ENCODE measurements at regions not wholly inside any gene's neighbourhood (a gene's known extent, or its start where the extent isn't known, plus 50 kb on each side); places are given as distances from the start of the nearest gene placed in this dataset.

DNA sequence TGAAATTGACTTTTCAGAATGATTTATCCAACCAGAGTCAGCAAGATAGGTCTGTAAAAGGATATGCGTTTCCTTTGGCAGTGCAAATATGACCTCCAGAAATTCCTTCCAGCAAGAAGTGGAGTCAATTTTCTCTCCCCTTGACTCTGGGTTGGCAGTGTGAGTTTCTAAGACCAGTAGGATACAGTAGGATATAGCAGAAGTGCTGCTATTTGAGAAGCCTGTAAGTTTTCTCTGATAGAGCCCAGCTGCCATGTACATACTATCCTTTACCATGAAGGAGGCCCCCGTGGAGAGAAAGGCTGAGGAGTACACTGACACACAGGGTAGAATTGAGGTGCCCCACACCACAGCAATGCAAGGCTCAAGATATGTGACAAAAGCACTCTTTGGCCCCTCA lies 409.1 kb upstream of the PDZRN3 start:
- no peak overlapping the region for H3K4me3 ChIP-seq
- no peak overlapping the region for H2AFZ ChIP-seq
- no peaks in the 10 kb centered on the region for H3K9me2 ChIP-seq (ENCODE audit: insufficient read depth)
- H3F3A ChIP-seq (ENCODE audit: insufficient read depth, low read depth): no peaks in the 10 kb centered on the region
- H3K79me2 ChIP-seq (ENCODE audit: low read depth): no peaks in the 10 kb centered on the region
- intact Hi-C loops (cut with micrococcal nuclease; ENCODE audit: unreplicated experiment): no loop called here
- no peaks in the 10 kb centered on the region for H3K9me3 ChIP-seq (ENCODE audit: insufficient read depth, low read depth)
- no peaks in the 10 kb centered on the region for H3K36me3 ChIP-seq (ENCODE audit: low read depth)
- H3K27me3 ChIP-seq (ENCODE audit: insufficient read depth, low read depth): no peaks in the 10 kb centered on the region
- TF ChIP-seq EZH2 (IDR thresholded peaks at IDR 0.05; ENCODE audit: low read depth): no peak
- TF ChIP-seq, protein P1, sequence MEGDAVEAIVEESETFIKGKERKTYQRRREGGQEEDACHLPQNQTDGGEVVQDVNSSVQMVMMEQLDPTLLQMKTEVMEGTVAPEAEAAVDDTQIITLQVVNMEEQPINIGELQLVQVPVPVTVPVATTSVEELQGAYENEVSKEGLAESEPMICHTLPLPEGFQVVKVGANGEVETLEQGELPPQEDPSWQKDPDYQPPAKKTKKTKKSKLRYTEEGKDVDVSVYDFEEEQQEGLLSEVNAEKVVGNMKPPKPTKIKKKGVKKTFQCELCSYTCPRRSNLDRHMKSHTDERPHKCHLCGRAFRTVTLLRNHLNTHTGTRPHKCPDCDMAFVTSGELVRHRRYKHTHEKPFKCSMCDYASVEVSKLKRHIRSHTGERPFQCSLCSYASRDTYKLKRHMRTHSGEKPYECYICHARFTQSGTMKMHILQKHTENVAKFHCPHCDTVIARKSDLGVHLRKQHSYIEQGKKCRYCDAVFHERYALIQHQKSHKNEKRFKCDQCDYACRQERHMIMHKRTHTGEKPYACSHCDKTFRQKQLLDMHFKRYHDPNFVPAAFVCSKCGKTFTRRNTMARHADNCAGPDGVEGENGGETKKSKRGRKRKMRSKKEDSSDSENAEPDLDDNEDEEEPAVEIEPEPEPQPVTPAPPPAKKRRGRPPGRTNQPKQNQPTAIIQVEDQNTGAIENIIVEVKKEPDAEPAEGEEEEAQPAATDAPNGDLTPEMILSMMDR (conservative IDR thresholded peaks at IDR 0.05): no peak
- ChIA-PET POLR2A (ENCODE audit: unreplicated experiment) (no interaction called here), CTCF (no interaction called here)
- no peak for DNase-seq
- H3K4me1 ChIP-seq (replicated peaks; ENCODE audit: insufficient read depth): no peaks in the 10 kb centered on the region
- H3K4me2 ChIP-seq: no peak overlapping the region
- no peak overlapping the region for H3K27ac ChIP-seq
- no TSS peak for BruUV-seq (replicated peaks)
- H4K20me1 ChIP-seq (ENCODE audit: insufficient read depth): no peaks in the 10 kb centered on the region

DNA sequence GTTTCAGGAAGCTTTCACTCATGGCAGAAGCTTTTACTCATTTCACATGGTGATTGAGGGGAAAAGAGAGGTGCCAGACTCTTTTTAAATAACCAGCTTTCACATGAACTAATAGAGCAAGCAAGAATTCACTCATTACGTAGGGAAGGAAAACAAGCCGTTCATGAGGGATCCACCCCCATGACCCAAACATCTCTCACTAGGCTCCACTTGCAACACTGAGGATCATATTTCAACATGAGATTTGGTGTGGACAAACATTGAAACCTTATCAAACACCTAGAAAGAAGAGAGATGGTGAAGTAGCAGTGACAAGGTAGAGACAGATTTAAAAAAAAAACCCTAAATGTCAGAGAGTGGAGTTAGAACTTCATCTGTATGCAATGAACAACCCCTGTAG lies 408.6 kb upstream of the PDZRN3 start:
- no peak overlapping the region for H3K4me2 ChIP-seq
- no peaks in the 10 kb centered on the region for H3K4me1 ChIP-seq (replicated peaks; ENCODE audit: insufficient read depth)
- no peaks in the 10 kb centered on the region for H3F3A ChIP-seq (ENCODE audit: insufficient read depth, low read depth)
- H3K9me2 ChIP-seq (ENCODE audit: insufficient read depth): no peaks in the 10 kb centered on the region
- TF ChIP-seq, protein P1 (conservative IDR thresholded peaks at IDR 0.05): no peak
- TF ChIP-seq EZH2 (IDR thresholded peaks at IDR 0.05; ENCODE audit: low read depth): no peak
- H3K79me2 ChIP-seq (ENCODE audit: low read depth): no peaks in the 10 kb centered on the region
- ChIA-PET POLR2A (ENCODE audit: unreplicated experiment) (no interaction called here), CTCF (no interaction called here)
- no peaks in the 10 kb centered on the region for H3K36me3 ChIP-seq (ENCODE audit: low read depth)
- no peak for DNase-seq
- no TSS peak for BruUV-seq (replicated peaks)
- no peaks in the 10 kb centered on the region for H3K27me3 ChIP-seq (ENCODE audit: insufficient read depth, low read depth)
- H3K4me3 ChIP-seq: no peak overlapping the region
- intact Hi-C loops (cut with micrococcal nuclease; ENCODE audit: unreplicated experiment): no loop called here
- no peaks in the 10 kb centered on the region for H3K9me3 ChIP-seq (ENCODE audit: insufficient read depth, low read depth)
- H4K20me1 ChIP-seq (ENCODE audit: insufficient read depth): no peaks in the 10 kb centered on the region
- no peak overlapping the region for H2AFZ ChIP-seq
- H3K27ac ChIP-seq: no peak overlapping the region

DNA sequence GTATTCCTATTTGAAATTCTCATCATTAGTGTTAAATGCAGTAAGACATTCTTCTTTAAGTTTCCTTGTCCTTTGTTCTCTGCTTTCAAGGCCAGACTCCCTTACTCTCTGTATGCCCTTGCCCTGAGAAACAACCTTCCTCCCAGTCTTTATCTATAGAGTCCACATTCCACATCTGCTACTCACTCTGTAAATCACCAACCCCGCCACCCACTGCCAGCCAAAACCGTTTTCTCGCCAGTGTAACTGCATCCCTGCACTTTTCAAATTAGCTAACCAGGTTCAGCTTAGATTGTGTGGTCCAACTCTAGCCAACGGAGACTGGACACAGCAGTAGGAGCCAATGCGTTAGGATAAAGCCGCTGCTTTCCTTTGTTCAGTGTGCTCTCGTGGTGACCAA lies 402.4 kb upstream of the PDZRN3 start:
- intact Hi-C loops (cut with micrococcal nuclease; ENCODE audit: unreplicated experiment): no loop called here
- no peak overlapping the region for H3K4me3 ChIP-seq
- no TSS peak for BruUV-seq (replicated peaks)
- no peak overlapping the region for H2AFZ ChIP-seq
- no peaks in the 10 kb centered on the region for H4K20me1 ChIP-seq (ENCODE audit: insufficient read depth)
- TF ChIP-seq, protein P1 (conservative IDR thresholded peaks at IDR 0.05): no peak
- no peak for TF ChIP-seq EZH2 (IDR thresholded peaks at IDR 0.05; ENCODE audit: low read depth)
- no peak overlapping the region for H3K4me2 ChIP-seq
- no peak overlapping the region for H3K27ac ChIP-seq
- H3K4me1 ChIP-seq (replicated peaks; ENCODE audit: insufficient read depth): no peaks in the 10 kb centered on the region
- no peaks in the 10 kb centered on the region for H3F3A ChIP-seq (ENCODE audit: insufficient read depth, low read depth)
- H3K79me2 ChIP-seq (ENCODE audit: low read depth): no peaks in the 10 kb centered on the region
- no peaks in the 10 kb centered on the region for H3K9me3 ChIP-seq (ENCODE audit: insufficient read depth, low read depth)
- ChIA-PET POLR2A (ENCODE audit: unreplicated experiment) (no interaction called here), CTCF (no interaction called here)
- H3K27me3 ChIP-seq (ENCODE audit: insufficient read depth, low read depth): no peaks in the 10 kb centered on the region
- H3K9me2 ChIP-seq (ENCODE audit: insufficient read depth): no peaks in the 10 kb centered on the region
- DNase-seq: no peak
- no peaks in the 10 kb centered on the region for H3K36me3 ChIP-seq (ENCODE audit: low read depth)

Data from PC-9 (cell line).